Suprapubic skin (tissue), 4 donors: ENCODE measurements at regions not wholly inside any gene's neighbourhood (a gene's known extent, or its start where the extent isn't known, plus 50 kb on each side); places are given as distances from the start of the nearest gene placed in this dataset.

ENCODE experiments used
- EP300 ChIP-seq: sonication (generic); formaldehyde crosslinking; IDR thresholded peaks from one replicate; pipeline ENCODE4 v1.6.1; 2017; ENCODE audit warnings: antibody characterized with exemption
- POLR2A ChIP-seq, 2 donors: fragments of 450-650 bp; IDR thresholded peaks; one replicate each; pipeline ENCODE4 v1.6.1; 2017; ENCODE audit warnings: antibody characterized with exemption in 2 of 2, mild to moderate bottlenecking in 2 of 2, moderate library complexity in 2 of 2
- POLR2AphosphoS5 ChIP-seq, 3 donors: sonication (generic); formaldehyde crosslinking; IDR thresholded peaks; one replicate each; pipeline ENCODE4 v1.6.1; 2017; ENCODE audit warnings: antibody characterized with exemption in 3 of 3
- TF ChIP-seq, protein P1 (sequence below), 2 donors: fragments of 200-600 bp in 1 of 2; fragments of 450-650 bp in 1 of 2; sonication (generic) in 1 of 2; IDR thresholded peaks; one replicate each; pipeline ENCODE4 v1.5.1; 2016 to 2019; ENCODE audit warnings: antibody characterized with exemption in 2 of 2, mild to moderate bottlenecking in 1 of 2, moderate library complexity in 1 of 2

DNA sequence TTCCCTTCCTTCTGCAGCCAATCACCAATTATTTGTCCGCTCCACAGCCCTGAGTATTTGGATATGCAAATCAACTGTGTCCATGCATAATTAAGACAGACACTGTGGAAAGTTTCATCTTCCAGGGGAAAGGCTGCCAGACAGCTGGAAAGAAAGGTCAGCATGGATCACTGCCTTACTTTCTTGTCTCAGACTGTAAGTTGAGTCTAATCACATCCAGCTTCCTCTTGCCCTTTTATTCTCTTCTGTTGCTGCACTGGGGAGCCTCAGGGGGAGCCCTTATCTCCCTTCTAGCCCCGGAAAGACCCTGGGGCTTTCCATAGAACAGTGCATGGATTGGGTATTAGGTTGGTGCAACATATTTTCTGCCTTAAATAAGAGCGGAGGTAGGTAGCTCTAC lies 182.9 kb downstream of the OMA1 start:
- TF ChIP-seq POLR2AphosphoS5 (IDR thresholded peaks at IDR 0.05) = no peak
- TF ChIP-seq, protein P1, sequence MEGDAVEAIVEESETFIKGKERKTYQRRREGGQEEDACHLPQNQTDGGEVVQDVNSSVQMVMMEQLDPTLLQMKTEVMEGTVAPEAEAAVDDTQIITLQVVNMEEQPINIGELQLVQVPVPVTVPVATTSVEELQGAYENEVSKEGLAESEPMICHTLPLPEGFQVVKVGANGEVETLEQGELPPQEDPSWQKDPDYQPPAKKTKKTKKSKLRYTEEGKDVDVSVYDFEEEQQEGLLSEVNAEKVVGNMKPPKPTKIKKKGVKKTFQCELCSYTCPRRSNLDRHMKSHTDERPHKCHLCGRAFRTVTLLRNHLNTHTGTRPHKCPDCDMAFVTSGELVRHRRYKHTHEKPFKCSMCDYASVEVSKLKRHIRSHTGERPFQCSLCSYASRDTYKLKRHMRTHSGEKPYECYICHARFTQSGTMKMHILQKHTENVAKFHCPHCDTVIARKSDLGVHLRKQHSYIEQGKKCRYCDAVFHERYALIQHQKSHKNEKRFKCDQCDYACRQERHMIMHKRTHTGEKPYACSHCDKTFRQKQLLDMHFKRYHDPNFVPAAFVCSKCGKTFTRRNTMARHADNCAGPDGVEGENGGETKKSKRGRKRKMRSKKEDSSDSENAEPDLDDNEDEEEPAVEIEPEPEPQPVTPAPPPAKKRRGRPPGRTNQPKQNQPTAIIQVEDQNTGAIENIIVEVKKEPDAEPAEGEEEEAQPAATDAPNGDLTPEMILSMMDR (IDR thresholded peaks at IDR 0.05) = no peak
- TF ChIP-seq POLR2A (IDR thresholded peaks at IDR 0.05) = no peak
- TF ChIP-seq EP300 = no peak
